IMR-90 (cell line): ENCODE measurements at regions not wholly inside any gene's neighbourhood (a gene's known extent, or its start where the extent isn't known, plus 50 kb on each side); places are given as distances from the start of the nearest gene placed in this dataset.

Source experiments
- CHD1 ChIP-seq: IDR thresholded peaks from 2 replicates; pipeline ENCODE4 v1.6.1; 2012; ENCODE audit warnings: low read depth, low read length, improper control_type of control experiment
- MXI1 ChIP-seq: IDR thresholded peaks from 2 replicates; pipeline ENCODE4 v1.6.1; 2012; ENCODE audit warnings: low read depth, mild to moderate bottlenecking, low read length, moderate library complexity, borderline replicate concordance
- NFE2L2 ChIP-seq: fragments of 150-350 bp; IDR thresholded peaks from 2 replicates; pipeline ENCODE4 v1.6.1; 2016; ENCODE audit warnings: low read depth, mild to moderate bottlenecking, low read length
- POLR2A ChIP-seq: IDR thresholded peaks from 2 replicates; pipeline ENCODE4 v1.6.1; 2012; ENCODE audit warnings: mild to moderate bottlenecking, low read depth, low read length
- RAD21 ChIP-seq: IDR thresholded peaks from 2 replicates; pipeline ENCODE4 v1.6.1; 2012; ENCODE audit warnings: low read length, improper control_type of control experiment
- RCOR1 ChIP-seq: IDR thresholded peaks from 2 replicates; pipeline ENCODE4 v1.6.1; 2012; ENCODE audit warnings: mild to moderate bottlenecking, low read length, improper control_type of control experiment; ENCODE audit not compliant: insufficient replicate concordance
- RFX5 ChIP-seq: IDR thresholded peaks from 2 replicates; pipeline ENCODE4 v1.8.0; 2012; ENCODE audit warnings: low read depth, mild to moderate bottlenecking, low read length, moderate library complexity
- TF ChIP-seq, protein P1 (sequence below): conservative IDR thresholded peaks from 2 replicates; pipeline ENCODE4 v1.5.1; 2012; ENCODE audit warnings: mild to moderate bottlenecking, low read depth, low read length, improper control_type of control experiment
- TF ChIP-seq, protein P2 (sequence below): fragments of 150-350 bp; IDR thresholded peaks from 2 replicates; pipeline ENCODE4 v1.6.1; 2017; ENCODE audit warnings: mild to moderate bottlenecking, antibody characterized with exemption, low read length, low read depth

DNA sequence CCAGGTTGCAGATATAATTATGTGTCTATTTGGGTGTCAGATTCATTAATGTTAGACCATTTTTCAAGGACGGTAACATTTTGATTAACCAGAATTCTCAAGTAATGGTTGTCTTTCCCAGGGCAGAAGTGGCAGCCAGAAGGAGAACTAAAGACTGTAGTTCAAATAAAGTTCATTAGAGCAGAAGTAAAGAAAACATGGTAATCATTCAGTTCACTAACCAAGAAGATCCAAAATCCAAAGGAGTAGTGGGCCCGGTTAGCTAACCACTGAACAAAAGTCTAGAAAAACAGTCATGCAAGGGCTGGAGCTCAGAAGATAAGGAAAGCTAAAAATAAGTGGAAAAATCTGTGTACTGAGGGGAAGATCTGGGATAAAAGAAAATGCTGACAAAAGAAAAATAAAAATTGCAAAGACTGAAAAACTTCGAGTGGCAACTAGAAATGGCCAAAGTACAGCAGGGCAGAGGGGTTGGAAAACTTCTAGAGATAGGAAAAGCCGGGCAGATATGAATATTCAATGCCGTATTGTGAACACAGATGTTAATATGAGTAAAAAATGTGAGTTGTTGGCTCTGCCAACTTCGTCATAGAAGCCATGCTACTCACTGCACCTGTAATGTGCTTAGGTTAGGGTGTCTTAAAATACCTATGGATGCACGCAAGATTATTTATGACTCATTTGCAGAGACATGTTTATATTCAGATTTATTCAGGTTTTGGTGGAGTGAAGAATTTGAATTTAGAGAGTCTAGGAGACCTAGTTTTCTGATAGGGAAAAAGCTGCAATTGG, 925.9 kb downstream of the LTN1 start:
- no peak for TF ChIP-seq POLR2A
- TF ChIP-seq, protein P1, sequence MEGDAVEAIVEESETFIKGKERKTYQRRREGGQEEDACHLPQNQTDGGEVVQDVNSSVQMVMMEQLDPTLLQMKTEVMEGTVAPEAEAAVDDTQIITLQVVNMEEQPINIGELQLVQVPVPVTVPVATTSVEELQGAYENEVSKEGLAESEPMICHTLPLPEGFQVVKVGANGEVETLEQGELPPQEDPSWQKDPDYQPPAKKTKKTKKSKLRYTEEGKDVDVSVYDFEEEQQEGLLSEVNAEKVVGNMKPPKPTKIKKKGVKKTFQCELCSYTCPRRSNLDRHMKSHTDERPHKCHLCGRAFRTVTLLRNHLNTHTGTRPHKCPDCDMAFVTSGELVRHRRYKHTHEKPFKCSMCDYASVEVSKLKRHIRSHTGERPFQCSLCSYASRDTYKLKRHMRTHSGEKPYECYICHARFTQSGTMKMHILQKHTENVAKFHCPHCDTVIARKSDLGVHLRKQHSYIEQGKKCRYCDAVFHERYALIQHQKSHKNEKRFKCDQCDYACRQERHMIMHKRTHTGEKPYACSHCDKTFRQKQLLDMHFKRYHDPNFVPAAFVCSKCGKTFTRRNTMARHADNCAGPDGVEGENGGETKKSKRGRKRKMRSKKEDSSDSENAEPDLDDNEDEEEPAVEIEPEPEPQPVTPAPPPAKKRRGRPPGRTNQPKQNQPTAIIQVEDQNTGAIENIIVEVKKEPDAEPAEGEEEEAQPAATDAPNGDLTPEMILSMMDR: no peak
- TF ChIP-seq CHD1: no peak
- no peak for TF ChIP-seq RAD21
- TF ChIP-seq RCOR1: no peak
- no peak for TF ChIP-seq RFX5
- TF ChIP-seq, protein P2, sequence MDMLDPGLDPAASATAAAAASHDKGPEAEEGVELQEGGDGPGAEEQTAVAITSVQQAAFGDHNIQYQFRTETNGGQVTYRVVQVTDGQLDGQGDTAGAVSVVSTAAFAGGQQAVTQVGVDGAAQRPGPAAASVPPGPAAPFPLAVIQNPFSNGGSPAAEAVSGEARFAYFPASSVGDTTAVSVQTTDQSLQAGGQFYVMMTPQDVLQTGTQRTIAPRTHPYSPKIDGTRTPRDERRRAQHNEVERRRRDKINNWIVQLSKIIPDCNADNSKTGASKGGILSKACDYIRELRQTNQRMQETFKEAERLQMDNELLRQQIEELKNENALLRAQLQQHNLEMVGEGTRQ: no peak
- TF ChIP-seq MXI1: no peak
- no peak for TF ChIP-seq NFE2L2
